ENCODE measurements at regions not wholly inside any gene's neighbourhood (a gene's known extent, or its start where the extent isn't known, plus 50 kb on each side); places are given as distances from the start of the nearest gene placed in this dataset.
"Not testable (repeated sequence)": the region's sequence is repeated elsewhere in the genome, so short reads cannot be mapped to it uniquely, and the experiment has no call there.

- no peak for DNase-seq
- in situ Hi-C loops (cut with HindIII; ENCODE audit: low pct_ligation_motif_present, low pct_unique_long_range_greater_than_20kb, low sequenced_read_pairs) = no loop called here
Measured at GRCh38 chr13:18628428-18628827, 553.2 kb downstream of the TUBA3C start.

- DNase-seq; in situ Hi-C loops (cut with HindIII; ENCODE audit: low pct_ligation_motif_present, low pct_unique_long_range_greater_than_20kb, low sequenced_read_pairs): not testable (repeated sequence)
Measured at GRCh38 chr13:18624061-18624460, 557.6 kb downstream of the TUBA3C start.

GRCh38 chr13:18618442-18618841, 563.2 kb downstream of the TUBA3C start:
- in situ Hi-C loops (cut with HindIII; ENCODE audit: low pct_ligation_motif_present, low pct_unique_long_range_greater_than_20kb, low sequenced_read_pairs); DNase-seq: not testable (repeated sequence)

- in situ Hi-C loops (cut with HindIII; ENCODE audit: low pct_ligation_motif_present, low pct_unique_long_range_greater_than_20kb, low sequenced_read_pairs); DNase-seq: not testable (repeated sequence)
Measured at GRCh38 chr13:18610476-18610875, 571.1 kb downstream of the TUBA3C start.

- in situ Hi-C loops (cut with HindIII; ENCODE audit: low pct_ligation_motif_present, low pct_unique_long_range_greater_than_20kb, low sequenced_read_pairs); DNase-seq: not testable (repeated sequence)
Measured at GRCh38 chr13:18609371-18609770, 572.3 kb downstream of the TUBA3C start.

- DNase-seq; in situ Hi-C loops (cut with HindIII; ENCODE audit: low pct_ligation_motif_present, low pct_unique_long_range_greater_than_20kb, low sequenced_read_pairs): not testable (repeated sequence)
Measured at GRCh38 chr13:18608851-18609250, 572.8 kb downstream of the TUBA3C start.

GRCh38 chr13:18600366-18600765, 581.3 kb downstream of the TUBA3C start:
- in situ Hi-C loops (cut with HindIII; ENCODE audit: low pct_ligation_motif_present, low pct_unique_long_range_greater_than_20kb, low sequenced_read_pairs); DNase-seq: not testable (repeated sequence)

GRCh38 chr13:18599791-18600211, 581.8 kb downstream of the TUBA3C start:
- DNase-seq; in situ Hi-C loops (cut with HindIII; ENCODE audit: low pct_ligation_motif_present, low pct_unique_long_range_greater_than_20kb, low sequenced_read_pairs): not testable (repeated sequence)

- DNase-seq; in situ Hi-C loops (cut with HindIII; ENCODE audit: low pct_ligation_motif_present, low pct_unique_long_range_greater_than_20kb, low sequenced_read_pairs): not testable (repeated sequence)
Measured at GRCh38 chr13:18598543-18598942, 583.1 kb downstream of the TUBA3C start.

GRCh38 chr13:18597940-18598339, 583.7 kb downstream of the TUBA3C start:
- in situ Hi-C loops (cut with HindIII; ENCODE audit: low pct_ligation_motif_present, low pct_unique_long_range_greater_than_20kb, low sequenced_read_pairs); DNase-seq: not testable (repeated sequence)

- in situ Hi-C loops (cut with HindIII; ENCODE audit: low pct_ligation_motif_present, low pct_unique_long_range_greater_than_20kb, low sequenced_read_pairs); DNase-seq: not testable (repeated sequence)
Measured at GRCh38 chr13:18577103-18577502, 604.5 kb downstream of the TUBA3C start.

GRCh38 chr13:18567890-18568289, 613.7 kb downstream of the TUBA3C start:
- DNase-seq; in situ Hi-C loops (cut with HindIII; ENCODE audit: low pct_ligation_motif_present, low pct_unique_long_range_greater_than_20kb, low sequenced_read_pairs): not testable (repeated sequence)

All from ACHN (cell line).